GM12872 (cell line): ENCODE measurements at regions not wholly inside any gene's neighbourhood (a gene's known extent, or its start where the extent isn't known, plus 50 kb on each side); places are given as distances from the start of the nearest gene placed in this dataset.

Experiments
- TF ChIP-seq, protein P1 (sequence below): IDR thresholded peaks from 3 replicates; pipeline ENCODE4 v1.5.1; 2011; ENCODE audit warnings: low read depth, mild to moderate bottlenecking, low read length, moderate library complexity; ENCODE audit not compliant: insufficient read depth

DNA sequence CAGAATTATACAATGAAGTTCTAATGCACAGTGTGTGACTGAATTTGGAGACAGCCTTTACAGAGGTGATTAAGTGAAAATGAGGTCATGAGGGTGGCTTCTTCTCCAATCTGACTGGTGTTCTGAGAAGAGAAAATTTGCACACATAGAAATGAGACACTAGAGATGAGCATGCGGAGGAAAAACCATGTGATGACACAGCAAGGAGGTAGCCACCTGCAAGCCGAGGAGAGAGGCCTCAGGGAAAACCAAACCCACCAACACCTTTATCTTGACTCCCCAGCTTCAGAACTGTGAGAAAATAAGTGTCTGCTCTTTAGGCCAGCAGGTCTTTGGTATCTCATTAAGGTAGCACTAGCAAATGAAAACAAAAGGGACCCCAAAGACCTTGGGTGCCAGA, 93.2 kb downstream of the GGTLC2 start:
- TF ChIP-seq, protein P1, sequence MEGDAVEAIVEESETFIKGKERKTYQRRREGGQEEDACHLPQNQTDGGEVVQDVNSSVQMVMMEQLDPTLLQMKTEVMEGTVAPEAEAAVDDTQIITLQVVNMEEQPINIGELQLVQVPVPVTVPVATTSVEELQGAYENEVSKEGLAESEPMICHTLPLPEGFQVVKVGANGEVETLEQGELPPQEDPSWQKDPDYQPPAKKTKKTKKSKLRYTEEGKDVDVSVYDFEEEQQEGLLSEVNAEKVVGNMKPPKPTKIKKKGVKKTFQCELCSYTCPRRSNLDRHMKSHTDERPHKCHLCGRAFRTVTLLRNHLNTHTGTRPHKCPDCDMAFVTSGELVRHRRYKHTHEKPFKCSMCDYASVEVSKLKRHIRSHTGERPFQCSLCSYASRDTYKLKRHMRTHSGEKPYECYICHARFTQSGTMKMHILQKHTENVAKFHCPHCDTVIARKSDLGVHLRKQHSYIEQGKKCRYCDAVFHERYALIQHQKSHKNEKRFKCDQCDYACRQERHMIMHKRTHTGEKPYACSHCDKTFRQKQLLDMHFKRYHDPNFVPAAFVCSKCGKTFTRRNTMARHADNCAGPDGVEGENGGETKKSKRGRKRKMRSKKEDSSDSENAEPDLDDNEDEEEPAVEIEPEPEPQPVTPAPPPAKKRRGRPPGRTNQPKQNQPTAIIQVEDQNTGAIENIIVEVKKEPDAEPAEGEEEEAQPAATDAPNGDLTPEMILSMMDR, result no peak

DNA sequence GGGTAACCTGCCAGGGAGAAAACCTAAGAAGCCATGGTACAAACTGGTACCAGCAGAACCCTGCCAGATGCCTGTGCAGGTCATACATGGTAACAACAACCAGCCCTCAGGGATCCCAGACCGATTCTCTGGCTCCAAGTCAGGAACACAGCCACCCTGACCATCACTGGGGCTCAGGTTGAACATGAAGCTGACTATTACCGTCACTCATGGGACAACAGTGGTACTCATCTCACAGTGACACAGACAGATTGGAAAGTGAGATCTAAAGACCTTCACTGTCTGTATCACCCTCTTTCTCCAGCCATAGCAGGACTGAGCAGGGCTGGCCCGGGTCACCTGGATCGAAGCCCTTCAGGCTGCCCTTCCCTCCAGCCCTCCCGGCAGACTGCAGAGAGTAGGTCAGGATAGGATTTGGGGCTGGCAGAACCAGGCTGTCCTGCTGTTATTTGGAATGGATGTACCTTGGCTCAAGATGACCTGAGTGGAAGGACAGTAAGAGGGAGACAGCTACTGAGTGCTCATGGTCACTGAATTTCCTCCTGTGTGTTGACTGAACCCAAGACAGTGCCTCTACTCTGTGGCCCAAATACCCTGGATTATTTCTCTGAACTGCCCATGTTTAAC, 94.7 kb downstream of the GGTLC2 start:
- TF ChIP-seq, protein P1, result no peak

DNA sequence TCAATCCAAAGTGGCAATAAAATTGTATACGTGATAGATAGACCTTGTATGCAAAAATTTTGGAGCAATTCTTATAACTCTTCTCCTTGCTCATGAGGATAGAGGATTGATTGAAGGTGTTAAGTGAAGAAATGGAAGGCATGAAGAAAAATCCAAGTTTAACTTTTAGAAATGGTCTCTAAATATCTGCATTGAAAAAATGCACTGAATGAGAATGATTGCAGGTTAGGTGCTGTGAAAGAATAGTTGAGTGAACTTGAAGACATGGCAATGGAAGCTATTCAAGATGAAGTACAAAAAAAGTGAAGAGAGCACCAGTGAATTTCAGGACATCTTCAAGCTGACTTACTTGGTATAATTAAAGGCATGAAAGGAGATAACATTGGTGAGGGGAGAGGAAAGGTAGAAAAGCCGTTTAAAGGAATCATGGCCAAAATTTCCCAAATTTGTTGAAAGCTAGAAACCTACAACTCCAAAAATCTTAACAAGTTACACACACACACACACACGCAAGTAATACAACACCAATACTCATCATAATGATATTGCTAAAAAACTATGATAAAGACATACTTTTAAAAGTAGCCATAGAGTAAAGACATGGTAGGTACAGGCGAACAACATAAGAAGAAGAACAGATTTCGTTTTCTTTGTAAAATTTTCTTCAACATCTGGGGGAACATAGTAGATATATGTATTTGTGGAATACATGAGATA, 96.3 kb downstream of the GGTLC2 start:
- TF ChIP-seq, protein P1, result no peak

DNA sequence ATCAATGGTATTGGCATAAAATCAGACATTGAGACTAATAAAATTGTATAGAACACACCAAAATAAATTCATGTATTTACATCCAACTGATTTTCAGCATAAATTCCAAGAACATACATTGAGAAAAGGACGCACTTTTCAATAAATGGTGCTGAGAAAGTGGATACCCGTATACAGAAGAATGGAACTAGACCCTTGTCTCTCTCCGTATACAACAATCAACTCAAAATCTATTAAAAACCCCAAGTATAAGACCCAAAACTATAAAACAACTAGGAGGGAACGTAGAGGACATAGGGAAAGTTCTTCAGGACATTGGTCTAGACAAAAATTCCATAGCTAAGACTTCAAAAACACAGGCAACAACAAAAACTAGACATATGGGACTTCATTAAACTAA, 97.4 kb downstream of the GGTLC2 start:
- TF ChIP-seq, protein P1, result no peak

DNA sequence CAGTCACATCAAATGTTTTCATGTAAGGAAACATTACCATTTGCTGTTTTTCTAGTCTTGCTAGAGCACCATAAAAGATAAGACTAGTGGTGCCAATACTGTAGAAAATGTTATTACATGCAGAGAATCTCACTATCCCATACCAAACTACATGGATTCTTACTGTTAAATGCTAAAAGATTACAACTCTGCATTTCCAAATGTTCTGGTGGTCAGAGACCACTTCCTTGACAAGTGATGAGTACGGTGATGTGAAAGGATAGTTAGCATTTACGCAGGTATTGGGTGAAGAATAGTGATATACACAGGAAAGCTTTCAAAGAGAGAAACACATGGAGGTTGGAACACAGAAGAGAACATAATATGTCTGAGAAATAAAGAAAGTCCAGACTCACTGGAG, 98.2 kb downstream of the GGTLC2 start:
- TF ChIP-seq, protein P1, result no peak

DNA sequence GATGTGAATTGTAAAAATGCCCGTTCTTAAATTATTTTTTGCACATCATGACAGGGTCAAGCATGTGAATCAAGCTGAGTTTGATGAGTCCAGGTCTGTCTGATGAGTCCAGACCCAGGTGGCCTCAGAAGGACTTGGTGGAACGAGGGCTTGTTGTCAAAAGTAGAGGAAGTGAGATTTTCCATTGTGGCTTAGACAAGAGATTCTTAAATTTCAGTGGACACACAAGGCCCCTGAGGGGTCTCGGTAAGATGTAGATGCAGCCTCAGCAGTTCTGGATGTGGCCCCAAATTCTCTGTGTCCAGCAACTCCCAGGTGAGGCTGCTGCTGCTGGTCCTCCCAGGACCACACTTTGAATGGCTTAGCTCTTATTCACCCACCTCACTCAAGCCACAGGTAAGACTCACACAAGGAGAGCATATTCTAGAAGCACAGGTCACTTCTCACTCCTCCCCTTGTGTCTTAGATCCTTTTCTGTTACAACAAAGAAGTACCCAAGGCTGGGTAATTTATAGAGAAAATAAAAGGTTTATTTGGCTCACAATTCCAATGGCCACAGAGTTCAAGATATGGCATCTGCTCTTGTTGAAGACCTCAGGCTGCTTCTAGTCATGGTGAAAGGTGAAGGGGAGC, 98.8 kb downstream of the GGTLC2 start:
- TF ChIP-seq, protein P1, result no peak

DNA sequence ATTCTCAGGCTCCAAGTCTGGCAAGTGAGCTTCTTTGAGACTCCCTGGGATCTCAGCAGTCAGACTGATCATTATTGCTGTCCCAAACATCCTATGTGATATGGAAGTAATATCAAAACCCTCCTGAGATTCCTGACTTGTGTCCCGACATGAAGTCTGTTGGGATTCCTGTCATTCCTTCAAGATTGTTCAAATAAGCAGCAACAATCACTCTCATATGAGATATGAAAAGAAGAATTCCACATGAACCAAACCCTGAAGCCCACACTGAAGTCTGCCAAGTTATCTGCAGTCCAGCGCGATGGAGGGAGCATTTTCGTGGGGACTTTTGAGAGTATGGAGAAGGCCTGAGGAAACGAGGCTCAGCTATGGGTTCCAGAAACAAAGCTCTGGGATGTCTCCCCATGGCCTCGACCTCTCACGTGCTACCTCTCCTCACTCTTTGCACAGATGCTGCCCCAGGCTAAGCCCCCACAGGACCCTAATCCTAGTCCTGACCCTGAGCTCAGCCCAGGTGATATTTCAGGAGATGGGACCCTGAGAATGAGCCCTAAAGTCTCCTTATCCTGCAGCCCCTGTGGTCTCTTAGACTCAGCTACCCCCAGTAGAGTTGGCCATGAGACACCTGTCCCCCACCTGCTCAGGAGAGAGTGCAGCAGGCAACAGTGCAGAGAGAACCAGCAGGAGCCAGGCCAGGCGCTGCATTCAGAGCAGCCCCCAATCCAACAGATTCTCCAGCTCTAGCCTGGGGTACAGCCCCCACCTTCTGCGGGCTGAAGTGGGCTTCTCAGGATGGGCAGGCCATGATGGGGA, 100.2 kb downstream of the GGTLC2 start:
- TF ChIP-seq, protein P1, result no peak
